ENCODE measurements at regions not wholly inside any gene's neighbourhood (a gene's known extent, or its start where the extent isn't known, plus 50 kb on each side); places are given as distances from the start of the nearest gene placed in this dataset.
"Not testable (repeated sequence)": the region's sequence is repeated elsewhere in the genome, so short reads cannot be mapped to it uniquely, and the experiment has no call there.

DNA sequence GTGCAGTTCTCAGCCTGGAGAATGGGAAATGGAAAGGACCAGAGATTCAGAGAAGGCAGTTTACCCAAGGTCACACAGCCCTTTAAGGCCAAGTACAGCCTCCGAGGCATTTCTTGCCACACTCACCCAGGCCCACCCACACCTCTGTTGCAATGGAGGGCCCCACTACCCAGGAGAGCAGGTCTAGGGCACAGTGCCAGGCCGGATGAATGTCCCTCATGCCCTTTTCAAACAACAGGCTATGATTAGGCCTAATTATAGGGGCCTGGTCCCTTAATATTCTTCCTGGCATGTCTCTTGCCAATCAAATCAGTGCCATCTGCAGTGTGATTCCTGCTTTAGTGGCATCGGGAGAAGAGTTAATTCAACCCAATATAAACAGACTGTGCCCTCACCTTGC lies 195.3 kb downstream of the KLRB1 start:
- POLR2A ChIA-PET; H3K36me3 ChIP-seq (replicated peaks in 1 of 2; ENCODE audit: control insufficient read depth in 1 of 2, insufficient read depth in 2 of 2, low read length in 1 of 2); H3K79me2 ChIP-seq (ENCODE audit: insufficient read depth); H3F3A ChIP-seq (replicated peaks; ENCODE audit: insufficient read depth); H3K4me3 ChIP-seq (ENCODE audit: low read depth in 2 of 2, low read length in 1 of 2); H3K4me2 ChIP-seq; H3K9me2 ChIP-seq; H3K9me3 ChIP-seq; H4K20me1 ChIP-seq (ENCODE audit: insufficient read depth); H3K9ac ChIP-seq; H3K27me3 ChIP-seq (ENCODE audit: insufficient read depth); H3K27ac ChIP-seq (ENCODE audit: low read depth in 2 of 2, low read length in 1 of 2); H2AFZ ChIP-seq (ENCODE audit: low read depth); CTCF ChIA-PET: not testable (repeated sequence)
- peaks cover 0 to 13% of the 10 kb centered on the region in 2 experiments; a peak in 1 of 4 replicates for H3K4me1 ChIP-seq (ENCODE audit: control insufficient read depth in 1 of 2, insufficient read depth in 2 of 2, low read depth in 1 of 2, low read length in 1 of 2)
- TF ChIP-seq MXI1 (IDR thresholded peaks at IDR 0.05; ENCODE audit: low read depth, low read length) (0 out of 2 replicates have a peak, but pooled peaks have one; percentile 17), GATA2 (CRISPR knock-in tag; IDR thresholded peaks at IDR 0.05) (peak; percentile 41), FOXJ3 (CRISPR knock-in tag; IDR thresholded peaks at IDR 0.05) (peak; percentile 68; the same call in 1 of the 2 replicates), EP300 (IDR thresholded peaks at IDR 0.05; ENCODE audit: borderline replicate concordance in 1 of 2, low read depth in 1 of 2, low read length in 1 of 2) (peak in 1 of 2 experiments; percentile 68; a peak in 2 of 4 replicates), RCOR1 (IDR thresholded peaks at IDR 0.05; ENCODE audit: low read length) (peak; percentile 73; the same call in 1 of the 2 replicates)
- DNase-seq, result peak; percentile 48
- WGBS (ENCODE audit: low lambda C conversion rate), result 26% methylated on average over 3 of the region's 3 CpGs

- DNase-seq; H3K79me2 ChIP-seq (ENCODE audit: insufficient read depth); H2AFZ ChIP-seq (ENCODE audit: low read depth); H3K4me3 ChIP-seq (ENCODE audit: low read depth in 2 of 2, low read length in 1 of 2); CTCF ChIA-PET; H3K4me2 ChIP-seq; H3K9ac ChIP-seq; H3K27ac ChIP-seq (ENCODE audit: low read depth in 2 of 2, low read length in 1 of 2); H3K9me2 ChIP-seq; H4K20me1 ChIP-seq (ENCODE audit: insufficient read depth); H3F3A ChIP-seq (replicated peaks; ENCODE audit: insufficient read depth); H3K36me3 ChIP-seq (replicated peaks in 1 of 2; ENCODE audit: control insufficient read depth in 1 of 2, insufficient read depth in 2 of 2, low read length in 1 of 2); POLR2A ChIA-PET; H3K27me3 ChIP-seq (ENCODE audit: insufficient read depth); H3K9me3 ChIP-seq: not testable (repeated sequence)
- WGBS (ENCODE audit: low lambda C conversion rate), result 82% methylated on average over 7 of the region's 7 CpGs
- H3K4me1 ChIP-seq (ENCODE audit: control insufficient read depth in 1 of 2, insufficient read depth in 2 of 2, low read depth in 1 of 2, low read length in 1 of 2), result peaks cover 0 to 13% of the 10 kb centered on the region in 2 experiments; a peak in 1 of 4 replicates
Observed at GRCh38 chr12:9411616-9412268, 196.0 kb downstream of the KLRB1 start.

- H3K9me2 ChIP-seq; H3K4me3 ChIP-seq (ENCODE audit: low read depth in 2 of 2, low read length in 1 of 2); H3K27ac ChIP-seq (ENCODE audit: low read depth in 2 of 2, low read length in 1 of 2); H3K9me3 ChIP-seq; H3K27me3 ChIP-seq (ENCODE audit: insufficient read depth); H3K36me3 ChIP-seq (replicated peaks in 1 of 2; ENCODE audit: control insufficient read depth in 1 of 2, insufficient read depth in 2 of 2, low read length in 1 of 2); H2AFZ ChIP-seq (ENCODE audit: low read depth); H3K79me2 ChIP-seq (ENCODE audit: insufficient read depth); H4K20me1 ChIP-seq (ENCODE audit: insufficient read depth); POLR2A ChIA-PET; DNase-seq; H3K9ac ChIP-seq; H3K4me2 ChIP-seq; H3K4me1 ChIP-seq (ENCODE audit: control insufficient read depth in 1 of 2, insufficient read depth in 2 of 2, low read depth in 1 of 2, low read length in 1 of 2); H3F3A ChIP-seq (replicated peaks; ENCODE audit: insufficient read depth): not testable (repeated sequence)
- CTCF ChIA-PET, result interaction anchor here (0.6 kb wide), 1 partner anchor 262 kb away, joined by 3 read pairs; the partner anchor contains the start of gene CLEC2D
- 73% methylated on average over 4 of the region's 4 CpGs for WGBS (ENCODE audit: low lambda C conversion rate)
Observed at GRCh38 chr12:9407425-9407748, 199.2 kb upstream of the PZP start.
